Psoas muscle (tissue), 7 donors: ENCODE measurements at regions not wholly inside any gene's neighbourhood (a gene's known extent, or its start where the extent isn't known, plus 50 kb on each side); places are given as distances from the start of the nearest gene placed in this dataset.

Experiments
- ATAC-seq, 4 donors: fragments of 200-7000 bp; cut with Tn5 transposase; one replicate each; pipeline ENCODE4 v1.9.1; 2020; ENCODE audit warnings: moderate library complexity in 3 of 4, mild to moderate bottlenecking in 2 of 4
- DNase-seq, 2 donors: peaks; one replicate each; pipeline ENCODE4 v3.0.0-alpha.2; 2020
- H3K27ac ChIP-seq: fragments of 200-600 bp; one replicate; pipeline ENCODE4 v1.8.0; 2022
- H3K27me3 ChIP-seq, 3 donors: fragments of 200-600 bp in 1 of 3; one replicate each; pipeline versions ENCODE4 v1.6.1 to v1.8.0; 2013 to 2022; ENCODE audit warnings: low read length in 2 of 3, mild to moderate bottlenecking in 2 of 3, moderate library complexity in 1 of 3; ENCODE audit not compliant: insufficient read depth in 3 of 3
- H3K36me3 ChIP-seq, 2 donors: fragments of 200-600 bp in 1 of 2; one replicate each; pipeline versions ENCODE4 v1.6.1 to v1.8.0; 2013 to 2022; ENCODE audit warnings: low read depth in 1 of 2, mild to moderate bottlenecking in 1 of 2, moderate library complexity in 1 of 2; ENCODE audit not compliant: insufficient read depth in 1 of 2
- H3K4me1 ChIP-seq: fragments of 200-600 bp; one replicate; pipeline ENCODE4 v1.8.0; 2022
- H3K4me3 ChIP-seq: fragments of 200-600 bp; one replicate; pipeline ENCODE4 v1.8.0; 2022; ENCODE audit warnings: mild to moderate bottlenecking
- H3K9me3 ChIP-seq: fragments of 200-600 bp; one replicate; pipeline ENCODE4 v1.8.0; 2022
- CTCF ChIP-seq: fragments of 200-600 bp; IDR thresholded peaks from one replicate; pipeline ENCODE4 v1.8.0; 2022; ENCODE audit warnings: antibody characterized with exemption
- WGBS, 3 donors: extraction: QIAGEN DNeasy Blood & Tissue Kit; methylation state at CpG; one replicate each; pipeline versions ENCODE4 v1.1.6 to v1.1.7; 2013; 5-methylcytosine and 5-hydroxymethylcytosine counted together
- intact Hi-C, 2 donors: fragments of 100-400 bp; cut with DNase I; formaldehyde crosslinking; loops; one replicate each; pipeline versions ENCODE4 v1.11.0 to v1.14.2; 2022
- donor health status: healthy with polysubstance abuse.
- donor health status: DM: no; HTN: no; CAD: no; lungs with moderate emphysema.
- donor health status: Bipolar disorder and iron deficiency.
- donor health status: healthy.
- donor health status: DM: yes; HTN: yes; CAD: no.
- donor health status: DM: no; HTN: no; CAD: no.
- donor health status: DM: yes; HTN: yes; CAD: no.

- TF ChIP-seq CTCF = no peak
- no peak for DNase-seq
- ATAC-seq = no peak
- H3K9me3 ChIP-seq = no peaks in the 10 kb centered on the region
- H3K27ac ChIP-seq = no peak overlapping the region
- no peaks in the 10 kb centered on the region for H3K4me1 ChIP-seq
- 94 to 96% (median 94%) methylated on average over 4 of the region's 4 CpGs for WGBS, 3 donors
- intact Hi-C loops = no loop called here
- H3K27me3 ChIP-seq = no peaks in the 10 kb centered on the region
- no peaks in the 10 kb centered on the region for H3K36me3 ChIP-seq
- no peak overlapping the region for H3K4me3 ChIP-seq
Measured at GRCh38 chr3:127063916-127064315, 81.0 kb downstream of the PLXNA1 start.

GRCh38 chr3:127064391-127065137, 81.6 kb downstream of the PLXNA1 start:
- no peaks in the 10 kb centered on the region for H3K27me3 ChIP-seq
- DNase-seq (peak; percentile 9 to 58), ATAC-seq (peak; percentile 49 to 76 (median 64))
- no peak overlapping the region for H3K4me3 ChIP-seq
- intact Hi-C loops = no loop called here
- WGBS, 3 donors = 77 to 84% (median 80%) methylated on average over 16 of the region's 16 CpGs
- no peak overlapping the region for H3K27ac ChIP-seq
- no peaks in the 10 kb centered on the region for H3K4me1 ChIP-seq
- no peaks in the 10 kb centered on the region for H3K9me3 ChIP-seq
- no peak for TF ChIP-seq CTCF
- no peaks in the 10 kb centered on the region for H3K36me3 ChIP-seq

- no peak for ATAC-seq
- 84 to 88% (median 86%) methylated on average over 5 of the region's 5 CpGs for WGBS, 3 donors
- H3K4me1 ChIP-seq = no peaks in the 10 kb centered on the region
Measured at GRCh38 chr3:127065138-127065427, 82.2 kb downstream of the PLXNA1 start.

GRCh38 chr3:127065561-127066290, 82.8 kb downstream of the PLXNA1 start:
- no peaks in the 10 kb centered on the region for H3K9me3 ChIP-seq
- H3K4me3 ChIP-seq = no peak overlapping the region
- 68 to 70% (median 69%) methylated on average over 17 of the region's 17 CpGs for WGBS, 3 donors
- no peaks in the 10 kb centered on the region for H3K36me3 ChIP-seq
- peak; percentile 24 to 74 for DNase-seq
- H3K4me1 ChIP-seq = no peaks in the 10 kb centered on the region
- H3K27me3 ChIP-seq = no peaks in the 10 kb centered on the region
- intact Hi-C loops = no loop called here
- no peak for TF ChIP-seq CTCF
- no peak overlapping the region for H3K27ac ChIP-seq
- ATAC-seq = peak; percentile 21 to 74 (median 58)

More at GRCh38 chr3:127065138-127065427, 82.2 kb downstream of the PLXNA1 start:
- H3K4me3 ChIP-seq = no peak overlapping the region
- no peak for DNase-seq
- no peaks in the 10 kb centered on the region for H3K36me3 ChIP-seq
- H3K9me3 ChIP-seq = no peaks in the 10 kb centered on the region
- no peak overlapping the region for H3K27ac ChIP-seq
- TF ChIP-seq CTCF = no peak
- intact Hi-C loops = no loop called here
- H3K27me3 ChIP-seq = no peaks in the 10 kb centered on the region
